Prostate gland (tissue), 2 donors: ENCODE measurements at regions not wholly inside any gene's neighbourhood (a gene's known extent, or its start where the extent isn't known, plus 50 kb on each side); places are given as distances from the start of the nearest gene placed in this dataset.

Experiments used
- DNase-seq: peaks from one replicate; pipeline ENCODE4 v3.0.0-alpha.2; 2019; ENCODE audit warnings: low spot score
- H3K27ac ChIP-seq, 2 donors: fragments of 200-600 bp; sonication (generic); 2 replicates each; pipeline ENCODE4 v1.5.1; 2017 to 2019
- H3K27me3 ChIP-seq: fragments of 200-600 bp; sonication (generic); replicated peaks from 2 replicates; pipeline ENCODE4 v1.5.1; 2019; ENCODE audit not compliant: insufficient read depth
- H3K36me3 ChIP-seq, 2 donors: fragments of 200-600 bp; sonication (generic); 1 replicate in 1 of 2; 2 replicates in 1 of 2; pipeline versions ENCODE4 v1.5.1 to v1.8.1; 2017 to 2019
- H3K4me1 ChIP-seq: fragments of 200-600 bp; sonication (generic); replicated peaks from 2 replicates; pipeline ENCODE4 v1.5.1; 2019
- H3K4me3 ChIP-seq, 2 donors: fragments of 200-600 bp; sonication (generic); 2 replicates each; pipeline ENCODE4 v1.5.1; 2017 to 2019
- H3K9me3 ChIP-seq: fragments of 200-600 bp; sonication (generic); 2 replicates; pipeline ENCODE4 v1.5.1; 2017
- POLR2A ChIP-seq: fragments of 450-650 bp; IDR thresholded peaks from one replicate; pipeline ENCODE4 v1.6.1; 2016; ENCODE audit warnings: antibody characterized with exemption, mild to moderate bottlenecking
- POLR2AphosphoS5 ChIP-seq: sonication (generic); formaldehyde crosslinking; IDR thresholded peaks from one replicate; pipeline ENCODE4 v1.6.1; 2017; ENCODE audit warnings: antibody characterized with exemption
- WGBS: methylation state at CpG from one replicate; pipeline ENCODE4 v1.1.5; 2018; 5-methylcytosine and 5-hydroxymethylcytosine counted together
- intact Hi-C: fragments of 100-400 bp; cut with DNase I; formaldehyde crosslinking; loops from one replicate; pipeline ENCODE4 v1.14.2; 2022
- TF ChIP-seq, protein P1 (sequence below), 4 experiments: fragments of 200-600 bp in 2 of 4; fragments of 450-650 bp in 2 of 4; sonication (generic) in 2 of 4; IDR thresholded peaks; 1 replicate in 3 of 4; 2 replicates in 1 of 4; pipeline ENCODE4 v1.5.1; 2016 to 2019; ENCODE audit warnings: antibody characterized with exemption in 4 of 4, mild to moderate bottlenecking in 2 of 4, moderate library complexity in 2 of 4

DNA sequence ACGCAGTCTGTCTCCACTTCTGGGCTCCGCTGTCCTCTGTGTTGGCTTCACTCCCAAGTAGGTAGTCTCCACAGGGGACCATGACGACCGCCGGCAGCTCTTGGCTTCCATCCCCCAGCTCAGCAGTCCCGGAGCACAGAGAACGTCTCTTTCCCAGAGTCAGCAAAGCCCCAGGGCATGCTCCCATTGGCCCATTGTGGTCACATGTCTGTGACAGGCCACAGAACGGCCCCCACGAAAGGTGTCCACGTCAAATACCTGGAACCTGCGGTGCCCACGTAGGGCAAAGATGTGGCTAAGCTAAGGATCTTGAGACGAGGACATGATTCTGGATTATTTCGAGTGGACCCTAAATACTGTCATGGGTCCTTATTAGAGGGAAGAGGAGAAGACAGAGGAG, 438.4 kb upstream of the SULF2 start:
- H3K4me3 ChIP-seq: no peak overlapping the region
- no peaks in the 10 kb centered on the region for H3K4me1 ChIP-seq
- TF ChIP-seq POLR2A (no peak), POLR2AphosphoS5 (no peak)
- TF ChIP-seq, protein P1, sequence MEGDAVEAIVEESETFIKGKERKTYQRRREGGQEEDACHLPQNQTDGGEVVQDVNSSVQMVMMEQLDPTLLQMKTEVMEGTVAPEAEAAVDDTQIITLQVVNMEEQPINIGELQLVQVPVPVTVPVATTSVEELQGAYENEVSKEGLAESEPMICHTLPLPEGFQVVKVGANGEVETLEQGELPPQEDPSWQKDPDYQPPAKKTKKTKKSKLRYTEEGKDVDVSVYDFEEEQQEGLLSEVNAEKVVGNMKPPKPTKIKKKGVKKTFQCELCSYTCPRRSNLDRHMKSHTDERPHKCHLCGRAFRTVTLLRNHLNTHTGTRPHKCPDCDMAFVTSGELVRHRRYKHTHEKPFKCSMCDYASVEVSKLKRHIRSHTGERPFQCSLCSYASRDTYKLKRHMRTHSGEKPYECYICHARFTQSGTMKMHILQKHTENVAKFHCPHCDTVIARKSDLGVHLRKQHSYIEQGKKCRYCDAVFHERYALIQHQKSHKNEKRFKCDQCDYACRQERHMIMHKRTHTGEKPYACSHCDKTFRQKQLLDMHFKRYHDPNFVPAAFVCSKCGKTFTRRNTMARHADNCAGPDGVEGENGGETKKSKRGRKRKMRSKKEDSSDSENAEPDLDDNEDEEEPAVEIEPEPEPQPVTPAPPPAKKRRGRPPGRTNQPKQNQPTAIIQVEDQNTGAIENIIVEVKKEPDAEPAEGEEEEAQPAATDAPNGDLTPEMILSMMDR (IDR thresholded peaks at IDR 0.05): no peak
- H3K27me3 ChIP-seq: no peaks in the 10 kb centered on the region
- intact Hi-C loops: no loop called here
- no peak for DNase-seq
- no peaks in the 10 kb centered on the region for H3K9me3 ChIP-seq
- H3K27ac ChIP-seq: no peak overlapping the region
- 94% methylated on average over 14 of the region's 14 CpGs for WGBS
- no peaks in the 10 kb centered on the region for H3K36me3 ChIP-seq

DNA sequence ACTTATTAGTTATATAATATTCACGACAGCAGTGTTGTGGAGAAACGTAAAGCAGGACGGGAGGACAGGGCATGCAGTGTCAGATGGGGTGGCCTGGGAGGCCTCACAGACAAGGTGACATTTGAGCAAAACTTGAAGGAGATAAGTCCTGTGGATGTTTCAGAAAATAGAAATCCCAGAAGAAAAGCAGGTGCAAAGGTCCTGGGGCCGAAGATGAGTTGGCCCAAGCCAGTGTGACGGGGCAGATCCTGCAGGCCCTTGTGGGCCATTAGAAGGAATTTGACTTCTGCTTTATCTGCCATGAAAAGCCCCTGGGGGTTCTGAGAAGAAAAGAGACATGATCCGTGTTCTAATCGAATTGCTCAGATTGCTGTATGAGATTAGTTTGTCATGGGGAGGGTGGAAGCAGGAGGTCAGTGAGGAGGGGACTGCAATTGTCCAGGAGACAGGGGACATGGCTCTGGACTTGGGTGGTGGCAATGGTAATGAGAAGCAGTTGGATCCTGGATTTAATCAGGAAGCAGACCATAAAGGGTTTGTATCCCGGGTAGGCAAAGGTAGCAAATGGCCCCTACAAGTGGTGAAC, 437.4 kb upstream of the SULF2 start:
- H3K4me1 ChIP-seq: no peaks in the 10 kb centered on the region
- 87% methylated on average over 8 of the region's 8 CpGs for WGBS
- TF ChIP-seq POLR2A: no peak
- TF ChIP-seq, protein P1 (IDR thresholded peaks at IDR 0.05): no peak
- no peaks in the 10 kb centered on the region for H3K9me3 ChIP-seq
- H3K27ac ChIP-seq: no peak overlapping the region
- H3K36me3 ChIP-seq: no peaks in the 10 kb centered on the region
- DNase-seq: no peak
- H3K27me3 ChIP-seq: no peaks in the 10 kb centered on the region
- no peak overlapping the region for H3K4me3 ChIP-seq
- intact Hi-C loops: no loop called here

DNA sequence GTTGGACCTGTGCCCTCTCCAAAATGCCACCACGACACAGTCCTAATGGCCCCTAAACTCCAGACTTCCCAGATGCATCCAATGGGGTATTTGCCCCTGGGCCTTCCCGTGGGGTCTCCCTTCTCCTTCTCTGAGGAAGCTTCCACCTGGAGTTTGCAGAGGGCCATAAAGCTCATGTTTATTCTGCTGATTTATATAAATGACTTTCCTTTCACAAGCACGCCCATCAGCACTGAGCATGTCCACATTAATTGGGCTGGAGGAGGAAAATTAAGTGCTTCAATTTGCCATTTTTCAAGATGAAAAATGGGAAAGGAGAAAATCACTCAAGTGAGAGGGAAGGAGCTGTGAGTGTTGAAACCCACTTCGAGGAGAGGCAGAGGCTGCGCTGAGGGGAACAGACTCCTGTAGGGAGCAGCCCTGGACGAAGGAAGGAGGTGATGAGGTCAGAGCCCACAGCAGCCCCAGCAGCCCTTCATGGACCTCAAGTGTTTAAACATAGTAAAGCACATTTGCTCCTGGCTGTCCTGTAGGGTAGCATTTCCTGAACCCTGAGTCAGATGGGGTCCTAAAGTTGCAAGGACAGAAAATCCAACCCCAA, 434.9 kb upstream of the SULF2 start:
- H3K36me3 ChIP-seq: no peaks in the 10 kb centered on the region
- H3K4me3 ChIP-seq: no peak overlapping the region
- WGBS: 81% methylated on average over 6 of the region's 6 CpGs
- no peak for DNase-seq
- intact Hi-C loops: no loop called here
- TF ChIP-seq POLR2AphosphoS5 (no peak), POLR2A (no peak)
- TF ChIP-seq, protein P1 (IDR thresholded peaks at IDR 0.05): no peak
- no peaks in the 10 kb centered on the region for H3K9me3 ChIP-seq
- no peak overlapping the region for H3K27ac ChIP-seq
- H3K4me1 ChIP-seq: no peaks in the 10 kb centered on the region
- H3K27me3 ChIP-seq: no peaks in the 10 kb centered on the region

DNA sequence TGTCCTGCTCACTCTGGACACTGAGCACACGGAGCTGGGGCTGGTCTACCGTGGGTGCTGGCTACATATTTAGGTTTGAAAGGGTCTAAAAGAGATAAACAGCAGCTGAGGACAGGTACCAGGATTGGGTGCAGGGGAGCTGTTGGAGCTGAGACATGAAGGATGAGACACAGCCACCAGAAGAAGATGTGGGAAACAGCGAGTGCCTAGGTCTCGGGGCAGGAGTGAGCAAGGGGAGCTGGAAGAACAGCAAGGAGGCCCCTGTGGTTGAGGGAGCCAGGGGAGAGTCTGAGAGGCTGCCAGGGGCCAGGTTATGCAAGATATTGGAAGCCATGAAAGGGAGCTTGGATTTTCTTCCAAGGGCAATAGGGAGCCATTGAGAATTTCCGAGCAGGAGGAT, 434.0 kb upstream of the SULF2 start:
- TF ChIP-seq, protein P1 (IDR thresholded peaks at IDR 0.05): no peak
- TF ChIP-seq POLR2AphosphoS5 (no peak), POLR2A (no peak)
- Histone ChIP-seq H3K4me1 (no peaks in the 10 kb centered on the region), H3K27ac (no peak overlapping the region), H3K27me3 (no peaks in the 10 kb centered on the region), H3K36me3 (no peaks in the 10 kb centered on the region), H3K9me3 (no peaks in the 10 kb centered on the region), H3K4me3 (no peak overlapping the region)
- no peak for DNase-seq
- intact Hi-C loops: no loop called here
- 86% methylated on average over 5 of the region's 5 CpGs for WGBS

DNA sequence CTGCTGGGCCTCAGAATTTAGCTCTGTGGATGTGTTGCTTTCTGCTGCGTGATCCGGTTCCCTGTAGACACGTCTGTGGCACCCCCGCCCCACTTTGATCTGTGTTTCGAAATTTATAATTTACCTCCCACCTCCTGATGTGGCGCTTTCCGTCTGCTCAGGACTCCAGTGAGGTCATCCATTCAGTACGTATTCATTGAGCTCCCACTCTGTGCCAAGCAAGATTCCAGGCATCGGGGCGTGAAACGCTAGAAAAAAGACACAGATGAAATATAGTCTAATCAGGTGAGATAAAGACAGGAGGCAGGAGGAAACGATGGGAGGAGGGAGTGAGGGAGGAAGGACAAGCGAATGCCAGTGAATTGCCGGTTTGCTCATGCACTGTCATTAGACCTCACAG, 431.9 kb upstream of the SULF2 start:
- WGBS: 61% methylated on average over 14 of the region's 14 CpGs

More for the DNA sequence above, 431.9 kb upstream of the SULF2 start:
- Histone ChIP-seq H3K4me1 (no peaks in the 10 kb centered on the region), H3K36me3 (no peaks in the 10 kb centered on the region), H3K4me3 (no peak overlapping the region), H3K27ac (no peak overlapping the region), H3K27me3 (no peaks in the 10 kb centered on the region), H3K9me3 (no peaks in the 10 kb centered on the region)
- no peak for DNase-seq
- intact Hi-C loops: no loop called here
- TF ChIP-seq, protein P1 (IDR thresholded peaks at IDR 0.05): no peak
- TF ChIP-seq POLR2AphosphoS5: no peak
- TF ChIP-seq POLR2A: no peak
